Activated T-cell treated with anti-CD3 and anti-CD28 coated beads, Interleukin-2, amount 50 U/mL, for 72 hours (primary cell): ENCODE measurements at regions not wholly inside any gene's neighbourhood (a gene's known extent, or its start where the extent isn't known, plus 50 kb on each side); places are given as distances from the start of the nearest gene placed in this dataset.
A peak's percentile ranks its signal among the peaks of the same experiment; 100 is the strongest.
"Not testable (repeated sequence)": the region's sequence is repeated elsewhere in the genome, so short reads cannot be mapped to it uniquely, and the experiment has no call there.

Source experiments
- ATAC-seq, 2 donors: fragments of 150-1000 bp; cut with Tn5 transposase; replicated peaks in 1 of 2; 2 replicates each; pipeline ENCODE4 v1.10.0; 2021; ENCODE audit warnings: moderate library complexity in 2 of 2, mild to moderate bottlenecking in 1 of 2
- DNase-seq, 2 donors: peaks; one replicate each; pipeline ENCODE4 v3.0.0; 2021 to 2022; ENCODE audit warnings: mixed read lengths in 1 of 2
- H3K27ac Mint-ChIP-seq: one replicate; pipeline ENCODE4 v1.8.0; 2022; ENCODE audit warnings: mild to moderate bottlenecking, moderate library complexity, mixed read lengths
- H3K27me3 Mint-ChIP-seq: one replicate; pipeline ENCODE4 v1.8.0; 2022; ENCODE audit warnings: low read depth, mixed read lengths
- H3K36me3 Mint-ChIP-seq, 2 donors: one replicate each; pipeline ENCODE4 v1.8.0; 2022; ENCODE audit warnings: mixed read lengths in 2 of 2, mild to moderate bottlenecking in 1 of 2; ENCODE audit not compliant: insufficient read depth in 2 of 2
- H3K4me1 Mint-ChIP-seq: one replicate; pipeline ENCODE4 v1.8.0; 2022; ENCODE audit warnings: low read depth, mixed read lengths
- H3K4me3 Mint-ChIP-seq, 2 donors: one replicate each; pipeline ENCODE4 v1.8.0; 2022; ENCODE audit warnings: mild to moderate bottlenecking in 2 of 2, mixed read lengths in 2 of 2, moderate library complexity in 2 of 2
- H3K9me3 Mint-ChIP-seq, 2 donors: one replicate each; pipeline ENCODE4 v1.8.0; 2022; ENCODE audit warnings: mixed read lengths in 2 of 2

DNA sequence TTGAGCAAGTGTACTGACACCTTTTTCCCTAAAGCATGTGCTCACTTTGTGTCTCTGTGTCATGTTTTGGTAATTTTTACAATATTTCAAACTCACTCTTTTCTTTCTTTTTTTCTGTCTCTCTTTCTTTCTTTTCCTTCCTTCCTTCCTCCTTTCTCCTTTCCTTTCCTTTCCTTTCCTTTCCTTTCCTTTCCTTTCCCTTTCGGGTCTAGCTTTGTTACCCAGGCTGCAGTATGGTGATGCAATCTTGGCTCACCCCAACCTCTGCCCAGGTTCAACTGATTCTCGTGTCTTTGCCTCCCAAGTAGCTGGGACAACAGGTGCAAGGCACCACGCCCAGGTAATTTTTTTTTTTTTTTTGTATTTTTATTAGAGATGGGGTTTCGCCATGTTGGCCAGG is 60.4 kb upstream of the TINAGL1 start:
- H3K9me3 Mint-ChIP-seq, result peaks cover 0 to 3% of the 10 kb centered on the region in 2 donors
- ATAC-seq (no peak), DNase-seq (no peak)
- H3K4me1 Mint-ChIP-seq, result no peaks in the 10 kb centered on the region
- H3K27me3 Mint-ChIP-seq, result peaks cover 6% of the 10 kb centered on the region
- no peak overlapping the region for H3K27ac Mint-ChIP-seq
- no peaks in the 10 kb centered on the region for H3K36me3 Mint-ChIP-seq
- no peak overlapping the region for H3K4me3 Mint-ChIP-seq

DNA sequence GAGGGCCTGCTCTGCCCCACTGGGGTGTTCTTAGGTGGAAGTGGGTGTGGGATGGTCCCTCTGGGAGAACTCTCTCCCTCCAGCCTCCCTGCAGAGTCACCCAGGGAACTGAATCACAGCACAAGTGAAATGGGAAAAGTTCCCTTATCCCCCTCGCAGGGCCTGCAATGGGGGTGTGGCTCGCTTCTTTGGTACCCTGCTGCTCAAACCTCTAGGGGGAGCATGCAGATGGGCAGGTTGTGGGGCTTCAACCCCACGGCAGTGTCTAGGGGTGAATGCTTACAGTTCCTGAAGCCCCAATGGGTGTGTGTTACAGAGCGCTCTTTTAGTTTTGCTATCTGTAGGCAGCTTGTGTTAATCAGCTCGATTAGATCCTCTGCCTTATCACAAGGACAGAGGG is 59.0 kb upstream of the TINAGL1 start:
- Mint-ChIP-seq H3K9me3 (peaks cover 0 to 3% of the 10 kb centered on the region in 2 donors), H3K36me3 (no peaks in the 10 kb centered on the region), H3K4me1 (no peaks in the 10 kb centered on the region), H3K27me3 (peaks cover 6% of the 10 kb centered on the region), H3K4me3 (no peak overlapping the region), H3K27ac (no peak overlapping the region)
- ATAC-seq, result no peak
- no peak for DNase-seq

DNA sequence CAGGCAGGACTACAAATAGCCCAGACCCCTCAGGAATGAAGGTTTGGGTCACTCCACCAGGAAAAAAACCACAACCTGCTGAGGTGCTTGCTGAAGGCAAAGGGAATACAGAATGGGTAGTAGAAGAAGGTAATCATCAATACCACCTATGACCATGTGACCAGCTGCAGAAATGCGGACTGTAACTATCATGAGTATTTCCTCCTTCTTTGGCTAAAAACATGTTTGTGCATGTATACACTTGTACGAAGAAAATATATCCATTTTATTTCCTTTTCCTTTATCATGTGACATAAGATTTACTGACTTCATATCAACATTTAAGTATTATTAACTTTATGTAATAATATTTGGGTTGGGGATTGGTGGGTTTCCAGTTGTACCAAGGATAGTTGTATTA is 58.3 kb upstream of the TINAGL1 start:
- not testable (repeated sequence) for H3K4me1 Mint-ChIP-seq, H3K9me3 Mint-ChIP-seq, H3K27ac Mint-ChIP-seq, H3K4me3 Mint-ChIP-seq, DNase-seq, ATAC-seq, H3K27me3 Mint-ChIP-seq, H3K36me3 Mint-ChIP-seq

DNA sequence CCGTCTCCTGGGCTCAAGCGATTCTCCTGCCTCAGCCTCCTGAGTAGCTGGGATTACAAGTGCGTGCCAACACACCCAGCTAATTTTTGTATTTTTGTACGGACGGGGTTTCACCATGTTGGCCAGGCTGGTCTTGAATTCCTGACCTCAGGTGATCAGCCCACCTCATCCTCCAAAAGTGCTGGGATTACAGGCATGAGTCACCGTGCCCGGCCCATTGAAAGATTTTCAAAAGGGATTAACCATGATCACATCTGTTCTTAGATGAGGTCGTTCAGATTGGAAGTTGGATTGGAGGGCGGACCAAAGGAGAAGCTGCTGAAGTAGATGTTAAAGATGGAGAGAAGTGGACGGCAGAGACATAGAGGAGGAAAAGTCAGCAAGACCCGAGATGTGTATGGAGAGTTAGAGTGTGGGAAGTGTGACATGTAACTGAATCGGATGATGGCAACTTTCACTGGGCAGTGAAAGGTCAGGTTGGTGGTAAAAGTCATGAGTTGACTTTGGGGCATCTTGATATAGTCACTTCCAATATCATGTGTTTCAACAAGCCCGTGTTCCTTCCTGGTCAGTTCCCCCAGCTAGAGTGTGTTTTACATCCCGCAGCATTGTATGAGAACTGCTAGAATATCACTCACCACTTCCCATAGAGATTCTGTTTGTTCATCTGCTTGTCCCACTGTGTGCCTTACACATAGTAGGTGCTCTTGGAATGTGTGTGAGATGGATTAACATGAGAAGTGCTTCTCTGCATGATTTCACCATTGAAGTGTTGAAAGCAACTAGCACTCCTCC is 54.4 kb upstream of the TINAGL1 start:
- H3K27ac Mint-ChIP-seq, result no peak overlapping the region
- peaks cover 0 to 3% of the 10 kb centered on the region in 2 donors for H3K9me3 Mint-ChIP-seq
- H3K27me3 Mint-ChIP-seq, result peaks cover 6% of the 10 kb centered on the region
- H3K36me3 Mint-ChIP-seq, result no peaks in the 10 kb centered on the region
- H3K4me1 Mint-ChIP-seq, result peaks cover 7% of the 10 kb centered on the region
- DNase-seq, result no peak
- no peak overlapping the region for H3K4me3 Mint-ChIP-seq
- no peak for ATAC-seq

DNA sequence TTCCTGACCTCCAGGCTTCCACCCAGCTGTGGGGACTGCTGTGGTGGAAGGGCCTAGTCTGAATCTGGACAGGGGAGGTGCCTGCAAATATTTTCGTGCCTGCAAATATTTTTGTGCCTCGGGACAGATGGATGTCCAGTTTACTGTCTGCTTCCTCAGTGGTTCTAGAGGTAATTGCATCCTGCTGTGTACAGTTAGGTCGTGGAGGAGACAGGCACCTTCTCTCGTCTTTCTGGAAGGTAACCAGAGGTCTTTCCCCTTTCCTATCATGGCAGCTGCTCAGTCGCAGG is 53.8 kb upstream of the TINAGL1 start:
- Mint-ChIP-seq H3K27me3 (peaks cover 6% of the 10 kb centered on the region), H3K4me1 (peaks cover 7% of the 10 kb centered on the region), H3K27ac (no peak overlapping the region), H3K4me3 (no peak overlapping the region), H3K36me3 (no peaks in the 10 kb centered on the region), H3K9me3 (peaks cover 0 to 3% of the 10 kb centered on the region in 2 donors)
- DNase-seq (no peak), ATAC-seq (no peak)

DNA sequence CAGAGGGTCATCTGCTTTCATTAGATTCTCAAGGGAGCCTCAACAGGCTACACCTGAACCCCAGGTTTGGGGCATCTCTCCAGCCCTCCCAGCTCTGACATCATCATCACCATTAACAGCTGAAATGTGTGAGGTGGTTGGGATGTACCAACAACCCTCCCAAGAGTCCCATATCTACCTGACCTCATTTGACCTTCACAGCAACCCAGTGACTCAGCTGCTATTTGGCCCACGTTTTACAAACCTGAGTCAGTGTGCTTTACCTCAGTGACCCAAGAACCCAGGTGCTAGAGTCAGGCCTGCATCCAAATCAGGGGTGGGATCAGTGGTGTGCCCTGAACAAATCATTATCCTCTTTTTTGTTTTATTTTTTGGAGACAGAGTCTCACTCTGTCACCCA is 53.3 kb upstream of the TINAGL1 start:
- Mint-ChIP-seq H3K27ac (no peak overlapping the region), H3K9me3 (peaks cover 0 to 3% of the 10 kb centered on the region in 2 donors), H3K36me3 (no peaks in the 10 kb centered on the region), H3K4me1 (peaks cover 7% of the 10 kb centered on the region), H3K27me3 (peaks cover 6% of the 10 kb centered on the region), H3K4me3 (no peak overlapping the region)
- DNase-seq, result peak in 1 of 2 donors; percentile 6
- peak; percentile 60 to 73 for ATAC-seq

DNA sequence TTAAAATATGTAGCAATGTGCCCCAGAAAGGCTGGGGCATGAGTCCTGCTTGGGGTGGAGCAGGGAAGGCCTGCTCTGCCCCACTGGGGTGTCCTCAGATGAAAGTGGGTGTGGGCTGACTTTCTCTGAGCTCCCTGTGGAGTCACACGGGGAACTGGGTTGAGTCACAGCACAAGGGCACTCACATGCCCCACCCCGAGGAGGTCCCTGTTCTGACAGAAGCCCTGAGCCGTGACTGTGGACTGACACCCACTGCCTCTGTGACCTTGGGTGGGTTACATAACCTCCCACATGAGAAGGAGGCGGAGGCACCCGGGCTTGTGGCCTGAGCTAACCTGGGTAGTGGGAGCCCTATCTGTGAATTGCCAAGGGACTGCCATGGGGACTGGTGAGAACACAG is 52.5 kb upstream of the TINAGL1 start:
- Mint-ChIP-seq H3K4me1 (peaks cover 7% of the 10 kb centered on the region), H3K9me3 (peaks cover 0 to 3% of the 10 kb centered on the region in 2 donors), H3K4me3 (no peak overlapping the region), H3K36me3 (no peaks in the 10 kb centered on the region), H3K27me3 (peaks cover 6% of the 10 kb centered on the region), H3K27ac (no peak overlapping the region)
- DNase-seq, result no peak
- ATAC-seq, result peak; percentile 36

DNA sequence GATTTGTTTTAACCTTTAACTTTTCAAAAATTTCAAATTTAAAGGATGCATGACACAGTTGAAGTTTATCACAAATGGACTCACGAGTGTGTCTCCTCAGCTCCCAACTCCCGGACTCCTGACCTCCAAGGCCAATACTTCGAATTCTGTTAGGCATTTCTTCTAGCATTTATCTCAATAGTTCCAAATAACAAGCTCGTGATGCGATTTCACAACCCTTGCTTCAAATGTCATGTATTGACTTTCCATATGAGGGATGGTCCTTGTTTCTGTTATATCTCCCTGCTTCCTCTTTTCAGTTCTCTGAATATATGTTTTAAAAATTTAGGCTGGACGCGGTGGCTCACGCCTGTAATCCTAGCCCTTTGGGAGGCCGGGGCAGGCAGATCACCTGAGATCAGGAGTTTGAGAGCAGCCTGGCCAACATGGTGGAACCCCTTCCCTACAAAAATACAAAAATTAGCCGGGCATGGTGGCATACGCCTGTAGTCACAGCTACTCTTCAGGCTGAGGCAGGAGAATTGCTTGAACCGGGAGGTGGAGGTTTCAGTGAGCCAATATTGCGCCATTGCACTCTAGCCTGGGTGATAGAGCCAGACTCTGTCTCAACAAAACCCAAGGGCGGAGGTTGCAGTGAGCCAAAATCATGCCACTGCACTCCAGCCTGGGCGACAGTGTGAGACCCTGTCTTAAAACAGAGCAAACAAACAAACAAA is 52.0 kb upstream of the TINAGL1 start:
- Mint-ChIP-seq H3K4me1 (peaks cover 7% of the 10 kb centered on the region), H3K27ac (no peak overlapping the region), H3K27me3 (peaks cover 6% of the 10 kb centered on the region), H3K9me3 (peaks cover 0 to 3% of the 10 kb centered on the region in 2 donors), H3K4me3 (no peak overlapping the region), H3K36me3 (no peaks in the 10 kb centered on the region)
- ATAC-seq (no peak), DNase-seq (no peak)
